ENCODE measurements at regions not wholly inside any gene's neighbourhood (a gene's known extent, or its start where the extent isn't known, plus 50 kb on each side); places are given as distances from the start of the nearest gene placed in this dataset.
A peak's percentile ranks its signal among the peaks of the same experiment; 100 is the strongest.

GRCh38 chr14:94717808-94718207 lies 52.1 kb downstream of the GSC start:
- DNase-seq: no peak

- no peak for DNase-seq
Measured at GRCh38 chr14:94716976-94717375, 52.9 kb downstream of the GSC start.

GRCh38 chr14:94713115-94713514 lies 56.8 kb downstream of the GSC start:
- no peak for DNase-seq

DNA sequence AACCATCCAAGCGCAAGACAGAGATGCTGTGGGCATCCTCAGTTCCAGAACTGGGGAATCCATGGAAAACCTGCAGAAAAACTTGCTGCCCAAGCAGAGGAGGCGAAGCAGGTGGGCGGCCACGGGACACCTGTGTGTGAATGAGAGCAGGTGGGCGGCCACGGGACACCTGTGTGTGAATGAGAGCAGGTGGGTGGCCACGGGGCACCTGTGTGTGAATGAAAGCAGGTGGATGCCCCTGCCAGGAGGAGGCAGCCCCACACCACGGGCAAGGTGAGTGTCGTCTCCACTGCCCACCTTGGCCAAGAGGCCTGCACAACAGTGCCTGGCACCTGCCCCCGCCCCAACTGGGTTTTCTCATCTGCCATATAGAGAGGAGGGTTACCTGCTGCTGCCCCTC lies 59.2 kb downstream of the GSC start:
- no peak for DNase-seq

DNA sequence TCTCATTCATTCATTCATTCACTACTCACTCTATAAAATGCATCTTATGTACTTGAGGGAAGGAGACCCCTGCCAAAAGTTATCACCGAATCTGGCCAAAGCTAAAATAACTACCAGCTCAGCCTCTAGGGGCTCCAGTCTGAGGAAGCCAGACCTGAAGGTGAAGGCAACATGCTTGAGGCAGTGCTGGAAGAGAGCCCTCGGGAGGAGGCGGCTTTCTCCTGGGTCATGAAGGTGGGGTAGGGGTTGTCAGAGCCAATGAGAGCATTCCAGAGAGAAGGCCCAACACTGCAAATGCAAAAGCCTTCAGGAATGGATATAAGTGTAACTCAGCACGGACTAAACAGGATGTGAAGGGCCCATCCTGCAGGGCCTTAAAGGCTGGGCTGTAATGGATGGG lies 62.4 kb downstream of the GSC start:
- DNase-seq: no peak

DNA sequence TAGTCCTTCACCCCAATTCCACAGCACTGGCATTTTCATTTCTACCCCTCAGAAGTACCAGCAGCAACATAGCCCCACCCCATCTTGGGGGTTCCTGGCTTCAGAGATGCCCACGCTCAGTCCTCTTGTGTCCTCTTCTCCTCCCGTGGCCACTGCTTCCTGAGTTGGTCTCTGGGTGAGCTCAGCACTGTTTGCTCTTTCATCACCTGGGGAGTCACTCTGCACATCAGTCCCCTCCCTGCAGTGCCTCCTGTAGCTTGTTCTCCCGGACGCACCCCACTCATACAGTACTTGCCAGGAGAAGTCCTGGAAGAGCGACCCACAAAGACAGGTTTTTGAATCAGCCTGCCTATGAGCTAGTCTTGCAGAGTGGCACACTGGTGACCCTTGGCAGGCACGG lies 63.8 kb downstream of the GSC start:
- no peak for DNase-seq

- DNase-seq: no peak
Measured at GRCh38 chr14:94702629-94703028, 67.3 kb downstream of the GSC start.

DNA sequence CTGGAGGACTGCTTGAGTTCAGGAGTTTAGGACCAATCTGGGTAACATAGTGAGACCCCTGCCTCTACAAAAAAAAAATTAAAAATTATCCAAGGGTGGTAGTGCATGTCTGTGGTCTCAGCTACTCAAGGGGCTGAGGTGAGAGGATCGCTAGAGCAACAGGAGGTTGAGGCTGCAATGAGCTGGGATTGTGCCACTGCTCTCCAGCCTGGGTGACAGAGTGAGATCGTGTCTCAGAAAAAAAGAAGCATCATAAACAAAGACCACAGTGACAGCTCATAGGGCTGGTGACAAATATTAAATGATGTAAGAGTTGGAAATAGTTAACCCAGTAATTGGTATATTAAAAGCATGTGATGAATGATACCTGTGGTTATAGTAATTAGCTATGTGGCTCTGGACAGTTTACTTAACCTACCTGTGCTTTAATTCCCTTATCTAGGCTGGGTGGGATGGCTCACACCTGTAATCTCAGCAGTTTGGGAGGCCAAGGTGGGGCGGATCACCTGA lies 68.0 kb downstream of the GSC start:
- DNase-seq: no peak

GRCh38 chr14:94700336-94700735 lies 69.6 kb downstream of the GSC start:
- no peak for DNase-seq

DNA sequence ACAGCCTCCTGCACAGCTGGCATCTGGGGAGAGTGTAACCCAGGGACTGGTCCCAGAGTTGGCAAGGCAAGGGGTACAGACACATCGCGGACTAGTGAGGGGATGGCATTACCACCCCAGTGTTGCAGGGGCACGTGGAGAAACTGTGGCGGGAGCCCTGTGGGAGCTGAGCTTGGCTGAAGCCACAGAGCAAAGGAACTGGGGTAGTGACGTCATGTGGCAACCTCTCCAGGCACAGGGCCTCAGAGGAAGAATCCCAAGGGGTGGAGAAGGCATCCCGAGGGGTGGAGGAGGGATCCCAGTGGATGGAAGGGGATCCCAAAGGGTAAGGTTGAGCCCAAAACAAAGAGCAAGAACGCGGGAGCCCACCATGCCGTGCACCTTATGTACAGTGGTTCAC lies 70.1 kb downstream of the GSC start:
- DNase-seq: no peak

- DNase-seq: no peak
Measured at GRCh38 chr14:94697773-94698556, 71.9 kb downstream of the GSC start.

DNA sequence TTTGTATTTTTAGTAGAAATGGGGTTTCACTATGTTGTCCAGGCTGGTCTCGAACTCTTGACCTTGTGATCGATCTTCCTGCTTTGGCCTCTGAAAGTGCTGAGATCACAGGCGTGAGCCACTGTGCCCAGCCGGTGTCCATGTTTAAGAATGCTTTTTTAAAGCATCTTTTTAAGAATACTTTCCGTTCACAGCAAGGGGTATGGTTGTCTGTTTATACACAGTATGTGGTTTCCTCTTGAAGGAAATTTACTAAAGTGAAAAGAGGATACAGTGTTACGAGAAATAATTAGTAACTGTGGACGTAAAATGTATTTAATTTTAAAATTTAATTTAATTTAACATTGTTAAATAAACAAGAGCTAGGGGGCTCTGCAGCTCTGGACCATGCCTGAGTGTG lies 73.4 kb downstream of the GSC start:
- DNase-seq: no peak

DNA sequence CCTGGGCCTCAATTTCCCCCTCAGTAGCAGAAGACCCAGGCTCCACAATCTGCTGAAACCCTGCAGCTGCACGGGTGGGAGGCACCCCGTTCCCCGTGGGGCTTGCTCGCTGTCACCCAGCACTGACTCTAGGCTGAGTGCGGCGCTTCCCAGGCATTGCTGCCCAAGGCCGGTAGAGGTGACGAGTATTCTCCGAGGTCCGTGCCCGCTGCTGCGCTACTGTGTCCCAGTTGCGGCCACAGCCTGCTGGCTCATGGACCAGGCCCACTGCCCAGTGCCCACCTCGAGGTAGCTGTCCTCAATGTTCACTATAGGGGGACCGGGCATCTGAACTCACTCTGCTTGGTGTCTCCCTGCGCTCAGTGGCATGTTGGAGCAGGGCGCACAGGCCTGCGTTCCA lies 74.7 kb downstream of the GSC start:
- DNase-seq: no peak

DNA sequence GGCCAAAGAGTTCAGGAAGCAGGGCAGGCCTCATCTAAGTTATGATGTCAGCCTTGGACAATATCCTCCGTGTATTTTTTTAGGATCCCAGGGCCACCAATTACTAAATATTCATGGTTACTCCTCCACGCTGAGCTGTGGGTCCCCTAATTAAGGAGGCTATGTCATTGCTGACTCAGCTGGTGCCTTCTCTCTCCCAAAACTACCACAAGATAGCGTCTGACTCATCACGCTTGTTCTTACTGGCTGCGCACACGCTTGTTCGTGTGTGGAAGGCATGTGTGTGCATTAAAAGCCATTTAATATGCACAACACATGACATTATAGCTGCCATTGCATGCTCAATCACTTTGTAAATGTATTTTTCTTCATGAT lies 78.3 kb downstream of the GSC start:
- DNase-seq: no peak

DNA sequence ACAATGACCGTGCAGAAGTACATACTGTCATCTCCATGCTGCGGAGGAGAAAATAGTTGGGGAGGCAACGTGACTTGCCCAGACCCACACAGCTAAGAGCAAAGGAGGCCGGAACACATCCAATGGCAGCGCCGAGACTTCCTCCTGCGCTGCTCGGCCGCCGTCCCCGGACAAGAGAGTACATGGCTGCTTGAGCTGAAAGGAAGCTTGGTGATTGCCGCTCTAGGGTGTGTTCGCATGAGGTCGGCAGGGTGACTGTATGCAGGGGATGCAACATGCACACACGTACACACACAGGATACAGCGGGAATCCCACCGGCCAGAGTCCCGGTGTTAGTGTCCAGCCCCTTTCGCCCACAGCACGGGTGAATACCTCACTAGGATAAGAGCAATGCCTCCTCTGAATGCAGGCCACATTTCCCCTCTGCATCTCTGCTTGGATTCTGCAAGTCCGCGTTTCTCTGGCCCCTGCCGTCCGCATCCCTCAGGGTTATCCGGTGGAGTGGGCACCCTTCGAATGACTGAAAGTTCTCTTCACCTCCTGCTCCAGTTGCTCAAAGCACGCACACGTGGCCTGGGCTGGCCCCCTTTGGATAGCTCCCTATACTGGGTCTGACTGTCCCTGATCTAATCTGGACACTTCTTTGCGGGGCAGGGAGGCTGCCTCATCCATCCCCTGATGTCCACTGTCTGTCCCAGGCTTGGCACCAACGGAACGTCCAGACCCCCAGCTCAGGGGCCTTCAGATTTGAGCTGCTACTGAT lies 78.8 kb downstream of the GSC start:
- DNase-seq: no peak

DNA sequence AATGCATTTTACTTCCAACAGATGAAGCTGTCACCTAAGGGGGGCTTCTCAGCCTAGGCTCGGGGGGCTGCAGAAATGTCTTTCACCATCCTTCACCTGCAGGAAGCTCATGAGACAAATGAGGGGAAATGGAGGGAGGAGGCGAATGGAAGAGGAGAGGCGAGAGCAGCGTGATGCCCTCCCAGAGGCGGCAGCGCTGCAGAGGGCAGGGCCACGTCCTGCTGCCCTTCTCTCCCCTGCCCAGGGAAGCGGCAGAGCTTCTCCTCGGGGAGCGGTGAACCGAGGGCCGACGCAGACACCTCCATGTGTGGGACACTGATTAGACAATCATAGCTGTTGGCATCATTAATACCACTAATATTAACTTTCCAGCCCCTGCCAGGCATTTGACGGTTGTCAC lies 78.3 kb downstream of the SERPINA3 start:
- no peak for DNase-seq

- DNase-seq: no peak
Measured at GRCh38 chr14:94689985-94690400, 77.8 kb downstream of the SERPINA3 start.

GRCh38 chr14:94689218-94689984 lies 77.2 kb downstream of the SERPINA3 start:
- peak in 1 of 2 donors; percentile 41 for DNase-seq

DNA sequence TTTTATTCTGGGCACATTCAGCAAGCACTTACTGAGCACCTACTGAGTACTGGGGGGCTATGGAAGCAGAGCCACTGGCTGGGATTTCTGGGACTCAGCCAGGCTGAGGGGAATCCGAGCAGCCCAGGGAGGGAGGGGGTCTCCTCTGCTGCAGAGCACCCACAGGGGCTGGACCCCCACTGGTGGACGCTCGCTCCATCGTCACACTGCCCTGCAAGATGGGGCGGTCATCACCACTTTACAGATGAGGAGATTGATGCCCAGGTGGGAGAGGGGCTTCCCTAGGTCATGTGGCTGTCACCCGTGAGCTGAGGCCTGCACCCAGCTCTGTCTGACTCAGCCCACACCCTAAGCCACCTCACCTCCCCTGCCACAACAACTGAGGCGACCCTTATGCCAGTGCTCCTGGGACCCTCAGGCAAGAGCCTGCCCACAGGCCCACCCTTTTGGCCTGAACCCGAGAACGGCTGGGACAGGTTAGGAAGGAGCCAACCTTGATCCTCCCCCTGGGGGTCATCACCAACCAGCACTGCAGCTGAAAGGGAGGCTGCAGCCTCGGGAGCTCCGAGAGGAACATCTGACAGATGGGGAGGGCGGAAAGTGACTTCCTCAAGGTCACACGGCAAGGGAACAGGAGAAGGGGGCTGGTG lies 74.4 kb downstream of the SERPINA3 start:
- no peak for DNase-seq

- DNase-seq: no peak
Measured at GRCh38 chr14:94685681-94686485, 73.7 kb downstream of the SERPINA3 start.

DNA sequence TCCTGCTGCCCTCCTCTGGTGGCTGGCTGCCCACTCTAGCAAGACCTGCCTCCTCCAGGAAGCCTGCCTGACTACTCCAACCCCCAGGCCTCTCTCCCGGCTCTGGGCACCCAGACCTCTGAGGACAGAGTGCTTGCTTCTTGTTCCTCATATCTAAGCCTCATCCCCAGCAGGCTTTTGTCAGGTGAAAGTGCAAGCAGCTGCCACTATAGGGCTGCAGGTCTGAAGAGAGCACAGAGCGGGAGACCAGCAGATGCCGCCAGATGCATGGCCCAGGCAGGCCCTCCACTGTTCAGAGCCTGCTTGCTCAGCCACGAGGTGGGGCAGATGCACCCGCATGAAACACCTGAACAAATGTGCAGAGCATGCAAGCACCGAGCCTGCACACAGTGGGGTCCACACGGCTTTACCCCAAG lies 73.0 kb downstream of the SERPINA3 start:
- DNase-seq: no peak

- no peak for DNase-seq
Measured at GRCh38 chr14:94682736-94683135, 70.5 kb downstream of the SERPINA3 start.
